H1 (cell line): ENCODE measurements at regions not wholly inside any gene's neighbourhood (a gene's known extent, or its start where the extent isn't known, plus 50 kb on each side); places are given as distances from the start of the nearest gene placed in this dataset.

Experiments
- CTCF ChIA-PET: fragments of 300-600 bp; sonication (Branson Sonifier 250); formaldehyde crosslinking; loops from one replicate; lab custom pipeline; 2021; ENCODE audit not compliant: partially characterized antibody; lab: Charles Lee
- POLR2A ChIA-PET: fragments of 300-600 bp; sonication (Branson Sonifier 250); formaldehyde crosslinking; loops from one replicate; lab custom pipeline; 2021; ENCODE audit warnings: inconsistent platforms; ENCODE audit not compliant: partially characterized antibody; lab: Charles Lee
- DNase-seq, 2 experiments: peaks; one replicate each; pipeline versions ENCODE4 v3.0.0 to v3.0.0-alpha.2; 2010 to 2022; ENCODE audit warnings: low spot score in 2 of 2, low read depth in 1 of 2, mixed read lengths in 1 of 2
- FAIRE-seq: peaks from 2 replicates; lab custom pipeline; 2011; peaks lifted over from hg19 to GRCh38; lab: Jason Lieb, UNC
- H2AFZ ChIP-seq: 2 replicates; pipeline ENCODE4 v1.8.1; 2012; ENCODE audit warnings: low read length, inconsistent platforms
- H2AK5ac ChIP-seq: 2 replicates; pipeline ENCODE4 v1.6.1; 2013; ENCODE audit warnings: low read depth, low read length
- H2BK120ac ChIP-seq: replicated peaks from 2 replicates; pipeline ENCODE3; 2013; ENCODE audit warnings: low read depth, low read length, inconsistent platforms
- H2BK12ac ChIP-seq: 2 replicates; pipeline ENCODE4 v1.6.1; 2013; ENCODE audit warnings: low read depth, low read length
- H2BK15ac ChIP-seq: 2 replicates; pipeline ENCODE4 v1.6.1; 2013; ENCODE audit warnings: low read length
- H2BK20ac ChIP-seq: 2 replicates; pipeline ENCODE4 v1.6.1; 2013; ENCODE audit warnings: low read length
- H2BK5ac ChIP-seq: 2 replicates; pipeline ENCODE4 v1.6.1; 2013; ENCODE audit warnings: low read depth, low read length
- H3K14ac ChIP-seq: 2 replicates; pipeline ENCODE4 v1.6.1; 2013; ENCODE audit warnings: inconsistent platforms; ENCODE audit not compliant: insufficient read length
- H3K18ac ChIP-seq: 2 replicates; pipeline ENCODE4 v1.6.1; 2013; ENCODE audit warnings: low read length; ENCODE audit errors: extremely low read depth
- H3K23ac ChIP-seq: 2 replicates; pipeline ENCODE4 v1.6.1; 2013; ENCODE audit warnings: inconsistent platforms; ENCODE audit not compliant: insufficient read length
- H3K23me2 ChIP-seq: 2 replicates; pipeline ENCODE4 v1.6.1; 2013; ENCODE audit warnings: low read depth, low read length
- H3K27ac ChIP-seq: 2 replicates; pipeline ENCODE4 v1.6.1; 2011; ENCODE audit warnings: low read depth, low read length, inconsistent platforms
- H3K27me3 ChIP-seq, 4 experiments: replicated peaks in 1 of 4; 1 replicate in 1 of 4; 2 replicates in 3 of 4; pipeline versions ENCODE4 v1.6.1 to v1.8.1; 2011 to 2013; ENCODE audit warnings: low read length in 3 of 4, mild to moderate bottlenecking in 3 of 4, inconsistent platforms in 2 of 4, mixed read lengths in 2 of 4, moderate library complexity in 1 of 4; ENCODE audit not compliant: control insufficient read depth in 3 of 4, insufficient read depth in 3 of 4; ENCODE audit errors: extremely low read depth in 1 of 4
- H3K36me3 ChIP-seq, 4 experiments: 2 replicates each; pipeline versions ENCODE4 v1.6.1 to v1.8.1; 2011 to 2013; ENCODE audit warnings: mild to moderate bottlenecking in 4 of 4, low read length in 3 of 4, moderate library complexity in 2 of 4, control low read depth in 1 of 4, inconsistent platforms in 1 of 4; ENCODE audit not compliant: insufficient read depth in 4 of 4, control insufficient read depth in 2 of 4
- H3K4ac ChIP-seq: replicated peaks from 2 replicates; pipeline ENCODE3; 2013; ENCODE audit warnings: low read length, low read depth, mixed read lengths, inconsistent platforms; ENCODE audit not compliant: insufficient read length
- H3K4me1 ChIP-seq, 4 experiments: replicated peaks in 1 of 4; 1 replicate in 1 of 4; 2 replicates in 3 of 4; pipeline versions ENCODE4 v1.6.1 to v1.8.1; 2011 to 2013; ENCODE audit warnings: low read length in 3 of 4, inconsistent platforms in 2 of 4, mixed read lengths in 1 of 4; ENCODE audit not compliant: insufficient read depth in 4 of 4, control insufficient read depth in 3 of 4
- H3K4me2 ChIP-seq, 2 experiments: 2 replicates each; pipeline versions ENCODE4 v1.6.1 to v1.8.1; 2011 to 2013; ENCODE audit warnings: low read depth in 2 of 2, low read length in 2 of 2, control low read depth in 1 of 2, inconsistent platforms in 1 of 2, mild to moderate bottlenecking in 1 of 2; ENCODE audit not compliant: insufficient read depth in 1 of 2
- H3K4me3 ChIP-seq, 4 experiments: fragments of 200-600, 300-600 bp in 1 of 4; sonication (generic), shearing (Covaris generic), sonication (Bioruptor Twin) in 1 of 4; 2 replicates each; pipeline versions ENCODE4 v1.5.1 to v1.8.1; 2011 to 2016; ENCODE audit warnings: low read length in 4 of 4, low read depth in 3 of 4, control low read depth in 2 of 4, inconsistent platforms in 2 of 4, mild to moderate bottlenecking in 2 of 4, mixed read lengths in 1 of 4, moderate library complexity in 1 of 4; ENCODE audit not compliant: insufficient read depth in 2 of 4; ENCODE audit errors: extremely low read depth in 1 of 4
- H3K56ac ChIP-seq: replicated peaks from 2 replicates; pipeline ENCODE3; 2013; ENCODE audit warnings: low read depth, mild to moderate bottlenecking, mixed read lengths, low read length, inconsistent platforms; ENCODE audit not compliant: insufficient read length
- H3K79me1 ChIP-seq: 2 replicates; pipeline ENCODE4 v1.6.1; 2013; ENCODE audit warnings: low read depth, low read length, control low read depth
- H3K79me2 ChIP-seq, 2 experiments: 2 replicates each; pipeline versions ENCODE4 v1.6.1 to v1.8.1; 2012 to 2013; ENCODE audit warnings: low read length in 2 of 2, mild to moderate bottlenecking in 2 of 2, inconsistent platforms in 1 of 2; ENCODE audit not compliant: insufficient read depth in 2 of 2, control insufficient read depth in 1 of 2
- H3K9ac ChIP-seq, 4 experiments: replicated peaks in 1 of 4; 1 replicate in 1 of 4; 2 replicates in 3 of 4; pipeline versions ENCODE4 v1.6.1 to v1.8.1; 2011 to 2013; ENCODE audit warnings: low read depth in 3 of 4, low read length in 3 of 4, control low read depth in 2 of 4, mild to moderate bottlenecking in 2 of 4, moderate library complexity in 2 of 4, inconsistent platforms in 1 of 4; ENCODE audit errors: extremely low read depth in 1 of 4
- H3K9me3 ChIP-seq, 2 experiments: 2 replicates each; pipeline versions ENCODE4 v1.6.1 to v1.8.1; 2012 to 2013; ENCODE audit warnings: mild to moderate bottlenecking in 2 of 2, moderate library complexity in 2 of 2, control low read depth in 1 of 2, inconsistent platforms in 1 of 2, low read depth in 1 of 2, low read length in 1 of 2, mixed read lengths in 1 of 2; ENCODE audit not compliant: insufficient read depth in 2 of 2
- H4K20me1 ChIP-seq, 2 experiments: replicated peaks in 1 of 2; 2 replicates each; pipeline versions ENCODE3 to v1.8.1; 2011 to 2013; ENCODE audit warnings: inconsistent platforms in 2 of 2, low read length in 2 of 2, mild to moderate bottlenecking in 1 of 2; ENCODE audit not compliant: insufficient read depth in 2 of 2, control insufficient read depth in 1 of 2
- H4K5ac ChIP-seq: 2 replicates; pipeline ENCODE4 v1.6.1; 2013; ENCODE audit warnings: low read length, low read depth, mixed read lengths, inconsistent platforms; ENCODE audit not compliant: insufficient read length
- H4K8ac ChIP-seq: 2 replicates; pipeline ENCODE4 v1.8.0; 2013; ENCODE audit warnings: mild to moderate bottlenecking, moderate library complexity, low read length, inconsistent platforms; ENCODE audit not compliant: insufficient read depth; ENCODE audit errors: extremely low read depth
- H4K91ac ChIP-seq: replicated peaks from 2 replicates; pipeline ENCODE3; 2013; ENCODE audit warnings: low read length, mixed read lengths, inconsistent platforms; ENCODE audit not compliant: insufficient read length
- BCL11A ChIP-seq, 2 experiments: IDR thresholded peaks; one replicate each; pipeline ENCODE4 v1.6.1; 2011; ENCODE audit warnings: low read depth in 2 of 2, low read length in 2 of 2, mild to moderate bottlenecking in 2 of 2
- CEBPB ChIP-seq: IDR thresholded peaks from 2 replicates; pipeline ENCODE4 v1.6.1; 2012; ENCODE audit warnings: low read depth, low read length
- GABPA ChIP-seq: IDR thresholded peaks from 2 replicates; pipeline ENCODE4 v1.6.1; 2011; ENCODE audit warnings: mild to moderate bottlenecking, low read length, moderate library complexity, borderline replicate concordance; ENCODE audit not compliant: insufficient read depth
- HDAC6 ChIP-seq: IDR thresholded peaks from one replicate; pipeline ENCODE4 v1.7.1; 2012; ENCODE audit warnings: low read depth, mild to moderate bottlenecking, inconsistent platforms, low read length, moderate library complexity
- KDM5A ChIP-seq: fragments of 200-600 bp; IDR thresholded peaks from 2 replicates; pipeline ENCODE4 v1.7.1; 2012; ENCODE audit warnings: mild to moderate bottlenecking, low read length, inconsistent platforms, mixed read lengths
- POLR2AphosphoS5 ChIP-seq: IDR thresholded peaks from 2 replicates; pipeline ENCODE4 v1.6.1; 2011; ENCODE audit warnings: low read depth, low read length
- POU5F1 ChIP-seq: IDR thresholded peaks from 2 replicates; pipeline ENCODE4 v1.6.1; 2011; ENCODE audit warnings: low read depth, mild to moderate bottlenecking, low read length, moderate library complexity
- RNF2 ChIP-seq: fragments of 200-900, 300-1000 bp; sonication (generic); IDR thresholded peaks from 2 replicates; pipeline ENCODE4 v1.7.1; 2016; ENCODE audit warnings: borderline replicate concordance, low read depth, mild to moderate bottlenecking, antibody characterized with exemption, low read length; ENCODE audit not compliant: poor library complexity, severe bottlenecking; ENCODE audit errors: missing control alignments
- SAP30 ChIP-seq: fragments of 300-600 bp; sonication (generic); IDR thresholded peaks from 2 replicates; pipeline ENCODE4 v1.7.1; 2012; ENCODE audit warnings: low read length, moderate library complexity, mild to moderate bottlenecking, inconsistent platforms; ENCODE audit not compliant: insufficient read depth, insufficient replicate concordance
- TAF1 ChIP-seq: IDR thresholded peaks from 2 replicates; pipeline ENCODE4 v1.6.1; 2011; ENCODE audit warnings: mild to moderate bottlenecking, low read depth, low read length
- TAF7 ChIP-seq: optimal IDR thresholded peaks from 2 replicates; pipeline ENCODE3; 2011; ENCODE audit warnings: low read depth, mild to moderate bottlenecking, inconsistent platforms, low read length, moderate library complexity, borderline replicate concordance
- ZNF274 ChIP-seq: IDR thresholded peaks from 2 replicates; pipeline ENCODE4 v1.7.0; 2012; ENCODE audit warnings: low read length, borderline replicate concordance; ENCODE audit errors: extremely low read depth
- WGBS, 2 experiments: shearing (Covaris generic) in 1 of 2; methylation state at CpG; one replicate each; pipeline versions ENCODE4 v1.1.6 to v1.1.7; 2013 to 2015; ENCODE audit warnings: low lambda C conversion rate in 2 of 2, mixed read lengths in 2 of 2, inconsistent platforms in 1 of 2, low coverage in 1 of 2, missing lambda C conversion rate in 1 of 2; ENCODE audit not compliant: insufficient replicate concordance in 2 of 2, insufficient coverage in 1 of 2, insufficient read length in 1 of 2; ENCODE audit errors: extremely low coverage in 1 of 2, missing lambda C conversion rate in 1 of 2; 5-methylcytosine and 5-hydroxymethylcytosine counted together
- TF ChIP-seq, protein P1 (sequence below): IDR thresholded peaks from 2 replicates; pipeline ENCODE4 v1.6.1; 2012; ENCODE audit warnings: low read length, inconsistent platforms

DNA sequence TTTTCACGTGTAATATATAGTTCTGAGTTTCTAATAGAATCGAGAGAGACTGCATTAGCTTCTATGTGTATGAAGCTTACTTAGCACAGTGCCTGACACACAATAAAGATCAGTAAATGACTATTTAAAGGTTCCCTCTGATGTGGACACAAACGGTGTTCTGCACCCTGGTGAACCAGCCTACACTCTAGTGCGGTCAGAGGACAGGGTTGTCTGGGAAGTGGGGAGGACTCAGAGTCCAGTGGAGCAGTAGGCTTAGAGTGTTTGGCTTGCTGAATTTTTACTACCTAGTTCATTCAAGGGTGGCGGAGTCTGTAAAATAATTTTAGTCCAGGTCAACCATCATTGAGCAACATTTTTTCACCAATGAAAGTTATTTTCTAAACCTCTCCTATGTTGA, 77.8 kb downstream of the DIPK2A start:
- Histone ChIP-seq H3K9ac (no peak overlapping the region), H4K5ac (no peak overlapping the region), H3K79me2 (no peaks in the 10 kb centered on the region), H3K14ac (no peak overlapping the region), H3K23me2 (no peaks in the 10 kb centered on the region), H4K91ac (no peak overlapping the region), H3K18ac (no peak overlapping the region), H2AK5ac (no peak overlapping the region), H2BK12ac (no peak overlapping the region), H2BK120ac (no peak overlapping the region), H3K56ac (no peak overlapping the region), H3K23ac (no peak overlapping the region), H2BK20ac (no peak overlapping the region), H3K4ac (no peak overlapping the region), H3K27ac (no peak overlapping the region), H3K27me3 (no peaks in the 10 kb centered on the region), H2BK15ac (no peak overlapping the region), H3K36me3 (no peaks in the 10 kb centered on the region), H2AFZ (no peak overlapping the region), H4K20me1 (no peaks in the 10 kb centered on the region), H3K4me1 (no peaks in the 10 kb centered on the region), H3K4me2 (no peak overlapping the region), H3K4me3 (no peak overlapping the region), H4K8ac (no peak overlapping the region), H3K9me3 (no peaks in the 10 kb centered on the region), H2BK5ac (no peak overlapping the region), H3K79me1 (no peaks in the 10 kb centered on the region)
- POLR2A ChIA-PET: interaction anchor here (0.9 kb wide), 1 partner anchor 9 kb away, joined by 3 read pairs; no protein-coding TSS in a partner anchor
- DNase-seq: no peak
- FAIRE-seq: no peak
- CTCF ChIA-PET: no interaction called here
- 85% methylated on average over 5 of the region's 5 CpGs; no CpG with 5 or more reads in 1 of the 2 experiments for WGBS, 2 experiments
- no peak for TF ChIP-seq TAF7
- no peak for TF ChIP-seq GABPA
- TF ChIP-seq SAP30: no peak
- TF ChIP-seq, protein P1, sequence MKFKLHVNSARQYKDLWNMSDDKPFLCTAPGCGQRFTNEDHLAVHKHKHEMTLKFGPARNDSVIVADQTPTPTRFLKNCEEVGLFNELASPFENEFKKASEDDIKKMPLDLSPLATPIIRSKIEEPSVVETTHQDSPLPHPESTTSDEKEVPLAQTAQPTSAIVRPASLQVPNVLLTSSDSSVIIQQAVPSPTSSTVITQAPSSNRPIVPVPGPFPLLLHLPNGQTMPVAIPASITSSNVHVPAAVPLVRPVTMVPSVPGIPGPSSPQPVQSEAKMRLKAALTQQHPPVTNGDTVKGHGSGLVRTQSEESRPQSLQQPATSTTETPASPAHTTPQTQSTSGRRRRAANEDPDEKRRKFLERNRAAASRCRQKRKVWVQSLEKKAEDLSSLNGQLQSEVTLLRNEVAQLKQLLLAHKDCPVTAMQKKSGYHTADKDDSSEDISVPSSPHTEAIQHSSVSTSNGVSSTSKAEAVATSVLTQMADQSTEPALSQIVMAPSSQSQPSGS: no peak
- no peak for TF ChIP-seq TAF1
- no peak for TF ChIP-seq POLR2AphosphoS5
- TF ChIP-seq CEBPB: no peak
- no peak for TF ChIP-seq RNF2
- TF ChIP-seq POU5F1: no peak
- TF ChIP-seq BCL11A (IDR thresholded peaks at IDR 0.05; ENCODE audit: low read depth in 2 of 2, low read length in 2 of 2): no peak
- TF ChIP-seq KDM5A: no peak
- TF ChIP-seq HDAC6: no peak
- TF ChIP-seq ZNF274: no peak
